ENCODE measurements at regions not wholly inside any gene's neighbourhood (a gene's known extent, or its start where the extent isn't known, plus 50 kb on each side); places are given as distances from the start of the nearest gene placed in this dataset.
"Not testable (repeated sequence)": the region's sequence is repeated elsewhere in the genome, so short reads cannot be mapped to it uniquely, and the experiment has no call there.

- no peak for DNase-seq
These were observed 521.9 kb downstream of the DTWD2 start for GRCh38 chr5:118466418-118466817.

- not testable (repeated sequence) for DNase-seq
These were observed 526.1 kb downstream of the DTWD2 start for GRCh38 chr5:118462276-118462675.

- DNase-seq, result no peak
These were observed 526.9 kb downstream of the DTWD2 start for GRCh38 chr5:118461436-118461835.

- DNase-seq, result no peak
These were observed 528.9 kb downstream of the DTWD2 start for GRCh38 chr5:118459490-118459889.

- no peak for DNase-seq
These were observed 532.3 kb downstream of the DTWD2 start for GRCh38 chr5:118456085-118456484.

- DNase-seq, result no peak
These were observed 536.6 kb downstream of the DTWD2 start for GRCh38 chr5:118451697-118452247.

- no peak for DNase-seq
These were observed 537.6 kb downstream of the DTWD2 start for GRCh38 chr5:118450554-118451332.

GRCh38 chr5:118447350-118447749 lies 541.0 kb downstream of the DTWD2 start:
- no peak for DNase-seq

- no peak for DNase-seq
These were observed 546.4 kb downstream of the DTWD2 start for GRCh38 chr5:118441956-118442355.

GRCh38 chr5:118441034-118441433 lies 547.3 kb downstream of the DTWD2 start:
- no peak for DNase-seq

GRCh38 chr5:118440496-118440895 lies 547.9 kb downstream of the DTWD2 start:
- no peak for DNase-seq

- no peak for DNase-seq
These were observed 548.5 kb downstream of the DTWD2 start for GRCh38 chr5:118439831-118440230.

- no peak for DNase-seq
These were observed 553.2 kb downstream of the DTWD2 start for GRCh38 chr5:118435131-118435530.

GRCh38 chr5:118434522-118434921 lies 553.8 kb downstream of the DTWD2 start:
- no peak for DNase-seq

- DNase-seq, result no peak
These were observed 558.3 kb downstream of the DTWD2 start for GRCh38 chr5:118430076-118430475.

- DNase-seq, result no peak
These were observed 580.4 kb downstream of the DTWD2 start for GRCh38 chr5:118407958-118408357.

GRCh38 chr5:118405650-118406061 lies 582.7 kb downstream of the DTWD2 start:
- no peak for DNase-seq

- DNase-seq, result no peak
These were observed 591.1 kb downstream of the DTWD2 start for GRCh38 chr5:118397236-118397635.

GRCh38 chr5:118392491-118392890 lies 595.9 kb downstream of the DTWD2 start:
- DNase-seq, result no peak

GRCh38 chr5:118382931-118383330 lies 605.4 kb downstream of the DTWD2 start:
- not testable (repeated sequence) for DNase-seq

- no peak for DNase-seq
These were observed 608.9 kb downstream of the DTWD2 start for GRCh38 chr5:118379470-118379869.

- DNase-seq, result no peak
These were observed 609.4 kb downstream of the DTWD2 start for GRCh38 chr5:118378959-118379358.

- no peak for DNase-seq
These were observed 610.9 kb downstream of the DTWD2 start for GRCh38 chr5:118377420-118377819.

- no peak for DNase-seq
These were observed 616.1 kb downstream of the DTWD2 start for GRCh38 chr5:118371973-118372831.

Data from NCI-H748 treated with DMSO at 0.1 percent for 48 hours (cell line).